Neural cell (in vitro differentiated cells): ENCODE measurements at regions not wholly inside any gene's neighbourhood (a gene's known extent, or its start where the extent isn't known, plus 50 kb on each side); places are given as distances from the start of the nearest gene placed in this dataset.

Source experiments
- H2AFZ ChIP-seq: fragments of 200-600, 300-800 bp; sonication (generic), shearing (Covaris generic); 2 replicates; pipeline ENCODE4 v1.6.0; 2014; ENCODE audit warnings: low read depth, mild to moderate bottlenecking, antibody characterized with exemption, low read length, moderate library complexity
- H3F3A ChIP-seq: fragments of 200-600 bp; shearing (Covaris generic); 2 replicates; pipeline ENCODE4 v1.6.1; 2016; ENCODE audit warnings: mild to moderate bottlenecking, moderate library complexity, mixed read lengths, antibody characterized with exemption, low read length; ENCODE audit not compliant: insufficient read depth, poor library complexity, severe bottlenecking
- H3K27ac ChIP-seq: fragments of 200-600, 300-800 bp; sonication (generic), shearing (Covaris generic); 2 replicates; pipeline ENCODE4 v1.5.1; 2014; ENCODE audit warnings: mild to moderate bottlenecking, low read length, moderate library complexity
- H3K27me3 ChIP-seq: fragments of 300-800, 200-600 bp; sonication (generic), shearing (Covaris generic); 2 replicates; pipeline ENCODE4 v1.6.0; 2014; ENCODE audit warnings: mild to moderate bottlenecking, low read depth, low read length, moderate library complexity; ENCODE audit not compliant: insufficient read depth
- H3K36me3 ChIP-seq: fragments of 300-800, 200-600 bp; sonication (generic), shearing (Covaris generic); 2 replicates; pipeline ENCODE4 v1.5.1; 2014; ENCODE audit warnings: mild to moderate bottlenecking, antibody characterized with exemption, low read length, moderate library complexity; ENCODE audit not compliant: insufficient read depth
- H3K4me2 ChIP-seq: fragments of 300-800, 200-600 bp; sonication (generic), shearing (Covaris generic); 2 replicates; pipeline ENCODE4 v1.6.0; 2014; ENCODE audit warnings: mild to moderate bottlenecking, low read length
- H3K4me3 ChIP-seq: fragments of 300-800, 200-600 bp; sonication (generic), shearing (Covaris generic); 2 replicates; pipeline ENCODE4 v1.5.1; 2014; ENCODE audit warnings: mild to moderate bottlenecking, low read length, moderate library complexity
- H3K79me2 ChIP-seq: fragments of 200-600 bp; shearing (Covaris generic); replicated peaks from 2 replicates; pipeline ENCODE4 v1.6.0; 2014; ENCODE audit warnings: mild to moderate bottlenecking, low read length, moderate library complexity; ENCODE audit not compliant: insufficient read depth
- H3K9ac ChIP-seq: fragments of 300-800, 200-600 bp; sonication (generic), shearing (Covaris generic); 2 replicates; pipeline ENCODE4 v1.6.1; 2016; ENCODE audit warnings: mild to moderate bottlenecking, low read length, mixed read lengths
- H3K9me2 ChIP-seq: fragments of 200-600 bp; shearing (Covaris generic); 2 replicates; pipeline ENCODE4 v1.6.1; 2016; ENCODE audit warnings: mild to moderate bottlenecking, low read length, mixed read lengths; ENCODE audit not compliant: insufficient read depth
- H3K9me3 ChIP-seq: fragments of 200-600, 300-800 bp; sonication (generic), shearing (Covaris generic); 2 replicates; pipeline ENCODE4 v1.6.1; 2016; ENCODE audit warnings: mild to moderate bottlenecking, mixed run types, low read length, moderate library complexity, mixed read lengths
- H4K20me1 ChIP-seq: fragments of 200-600 bp; shearing (Covaris generic); 2 replicates; pipeline ENCODE4 v1.6.1; 2016; ENCODE audit warnings: mild to moderate bottlenecking, mixed run types; ENCODE audit not compliant: insufficient read depth
- EP300 ChIP-seq: fragments of 450-650 bp; conservative IDR thresholded peaks from 2 replicates; pipeline ENCODE4 v1.6.1; 2014; ENCODE audit warnings: antibody characterized with exemption, mild to moderate bottlenecking, moderate library complexity; ENCODE audit not compliant: poor library complexity, severe bottlenecking
- EZH2 ChIP-seq: fragments of 200-600, 300-800 bp; shearing (Covaris generic), sonication (generic); IDR thresholded peaks from 2 replicates; pipeline ENCODE4 v1.6.1; 2014; ENCODE audit warnings: antibody characterized with exemption, low read length, borderline replicate concordance, mild to moderate bottlenecking; ENCODE audit not compliant: insufficient read depth, poor library complexity, severe bottlenecking
- MXI1 ChIP-seq: fragments of 450-650 bp; conservative IDR thresholded peaks from 2 replicates; pipeline ENCODE4 v1.6.1; 2014; ENCODE audit warnings: antibody characterized with exemption, mild to moderate bottlenecking; ENCODE audit not compliant: poor library complexity, severe bottlenecking
- POLR2AphosphoS5 ChIP-seq: IDR thresholded peaks from 2 replicates; pipeline ENCODE4 v1.6.1; 2012
- RAD21 ChIP-seq: fragments of 450-650 bp; conservative IDR thresholded peaks from 2 replicates; pipeline ENCODE4 v1.6.1; 2014; ENCODE audit warnings: antibody characterized with exemption, mild to moderate bottlenecking, moderate library complexity
- SMC3 ChIP-seq: fragments of 450-650 bp; conservative IDR thresholded peaks from 2 replicates; pipeline ENCODE4 v1.6.1; 2014; ENCODE audit warnings: antibody characterized with exemption, mild to moderate bottlenecking, moderate library complexity; ENCODE audit not compliant: poor library complexity
- TAF1 ChIP-seq: IDR thresholded peaks from 2 replicates; pipeline ENCODE4 v1.6.1; 2012; ENCODE audit warnings: low read depth
- TF ChIP-seq, protein P1 (sequence below): fragments of 450-650 bp; IDR thresholded peaks from 2 replicates; pipeline ENCODE4 v1.5.1; 2014; ENCODE audit warnings: antibody characterized with exemption, mild to moderate bottlenecking, moderate library complexity; ENCODE audit not compliant: poor library complexity, severe bottlenecking
- TF ChIP-seq, protein P2 (sequence below): IDR thresholded peaks from 2 replicates; pipeline ENCODE4 v1.6.1; 2012; ENCODE audit warnings: borderline replicate concordance

DNA sequence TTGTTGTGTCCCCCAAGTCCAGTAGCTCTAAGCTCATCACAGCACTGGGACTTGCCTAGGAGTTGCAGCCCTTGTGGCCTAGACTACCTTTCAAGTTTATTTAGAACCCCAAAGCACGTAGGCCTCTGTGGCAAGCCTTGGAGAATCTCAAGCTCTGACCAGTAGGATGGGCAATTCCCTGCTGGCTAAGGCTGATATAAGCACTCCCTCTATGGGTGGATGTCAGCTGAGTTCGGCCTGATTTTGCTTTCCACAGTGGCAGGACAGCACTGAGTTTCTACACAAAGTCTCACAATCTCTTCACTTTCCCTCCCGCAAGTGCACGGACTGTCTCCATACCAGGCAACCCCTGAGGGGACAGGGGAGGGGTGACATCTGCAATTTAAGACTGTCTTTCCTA is 886.4 kb upstream of the LRRN3 start:
- Histone ChIP-seq H3K9me3 (no peaks in the 10 kb centered on the region), H3K4me3 (no peak overlapping the region), H3K27me3 (no peaks in the 10 kb centered on the region), H4K20me1 (no peaks in the 10 kb centered on the region), H3K9ac (no peak overlapping the region), H3K9me2 (no peaks in the 10 kb centered on the region), H3K27ac (no peak overlapping the region), H3K79me2 (no peaks in the 10 kb centered on the region), H3K36me3 (no peaks in the 10 kb centered on the region), H3K4me2 (no peak overlapping the region), H2AFZ (no peak overlapping the region), H3F3A (no peaks in the 10 kb centered on the region)
- TF ChIP-seq MXI1 (no peak), EZH2 (no peak), TAF1 (no peak), EP300 (no peak)

DNA sequence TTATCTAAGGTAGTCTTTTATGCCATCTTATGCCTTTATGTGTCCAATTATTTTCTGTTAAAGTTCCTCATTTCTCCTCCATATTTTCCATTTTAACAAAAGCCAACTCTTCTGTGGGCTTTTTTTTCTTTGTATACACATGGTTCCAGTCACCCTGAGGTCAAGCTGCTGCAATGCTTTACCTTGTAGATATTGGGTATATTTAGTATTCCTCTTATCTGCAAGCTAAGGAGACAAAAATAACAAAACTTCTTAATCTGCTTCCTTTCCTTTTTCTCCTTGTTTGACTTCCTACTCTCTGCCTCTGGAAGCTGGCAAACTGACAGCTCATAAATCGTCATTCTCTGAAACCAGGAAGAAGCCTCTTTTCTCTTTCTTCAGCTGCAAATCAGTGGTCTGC is 885.0 kb upstream of the LRRN3 start:
- Histone ChIP-seq H3K9me2 (no peaks in the 10 kb centered on the region), H3K9ac (no peak overlapping the region), H3K36me3 (no peaks in the 10 kb centered on the region), H3K27ac (no peak overlapping the region), H2AFZ (no peak overlapping the region), H3K79me2 (no peaks in the 10 kb centered on the region), H3K27me3 (no peaks in the 10 kb centered on the region), H3K4me2 (no peak overlapping the region), H3F3A (no peaks in the 10 kb centered on the region), H3K4me3 (no peak overlapping the region), H4K20me1 (no peaks in the 10 kb centered on the region), H3K9me3 (no peaks in the 10 kb centered on the region)
- no peak for TF ChIP-seq SMC3
- TF ChIP-seq, protein P1, sequence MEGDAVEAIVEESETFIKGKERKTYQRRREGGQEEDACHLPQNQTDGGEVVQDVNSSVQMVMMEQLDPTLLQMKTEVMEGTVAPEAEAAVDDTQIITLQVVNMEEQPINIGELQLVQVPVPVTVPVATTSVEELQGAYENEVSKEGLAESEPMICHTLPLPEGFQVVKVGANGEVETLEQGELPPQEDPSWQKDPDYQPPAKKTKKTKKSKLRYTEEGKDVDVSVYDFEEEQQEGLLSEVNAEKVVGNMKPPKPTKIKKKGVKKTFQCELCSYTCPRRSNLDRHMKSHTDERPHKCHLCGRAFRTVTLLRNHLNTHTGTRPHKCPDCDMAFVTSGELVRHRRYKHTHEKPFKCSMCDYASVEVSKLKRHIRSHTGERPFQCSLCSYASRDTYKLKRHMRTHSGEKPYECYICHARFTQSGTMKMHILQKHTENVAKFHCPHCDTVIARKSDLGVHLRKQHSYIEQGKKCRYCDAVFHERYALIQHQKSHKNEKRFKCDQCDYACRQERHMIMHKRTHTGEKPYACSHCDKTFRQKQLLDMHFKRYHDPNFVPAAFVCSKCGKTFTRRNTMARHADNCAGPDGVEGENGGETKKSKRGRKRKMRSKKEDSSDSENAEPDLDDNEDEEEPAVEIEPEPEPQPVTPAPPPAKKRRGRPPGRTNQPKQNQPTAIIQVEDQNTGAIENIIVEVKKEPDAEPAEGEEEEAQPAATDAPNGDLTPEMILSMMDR = no peak
- TF ChIP-seq EP300 = no peak
- TF ChIP-seq POLR2AphosphoS5 = no peak
- no peak for TF ChIP-seq EZH2
- no peak for TF ChIP-seq TAF1
- TF ChIP-seq RAD21 = no peak
- TF ChIP-seq, protein P2, sequence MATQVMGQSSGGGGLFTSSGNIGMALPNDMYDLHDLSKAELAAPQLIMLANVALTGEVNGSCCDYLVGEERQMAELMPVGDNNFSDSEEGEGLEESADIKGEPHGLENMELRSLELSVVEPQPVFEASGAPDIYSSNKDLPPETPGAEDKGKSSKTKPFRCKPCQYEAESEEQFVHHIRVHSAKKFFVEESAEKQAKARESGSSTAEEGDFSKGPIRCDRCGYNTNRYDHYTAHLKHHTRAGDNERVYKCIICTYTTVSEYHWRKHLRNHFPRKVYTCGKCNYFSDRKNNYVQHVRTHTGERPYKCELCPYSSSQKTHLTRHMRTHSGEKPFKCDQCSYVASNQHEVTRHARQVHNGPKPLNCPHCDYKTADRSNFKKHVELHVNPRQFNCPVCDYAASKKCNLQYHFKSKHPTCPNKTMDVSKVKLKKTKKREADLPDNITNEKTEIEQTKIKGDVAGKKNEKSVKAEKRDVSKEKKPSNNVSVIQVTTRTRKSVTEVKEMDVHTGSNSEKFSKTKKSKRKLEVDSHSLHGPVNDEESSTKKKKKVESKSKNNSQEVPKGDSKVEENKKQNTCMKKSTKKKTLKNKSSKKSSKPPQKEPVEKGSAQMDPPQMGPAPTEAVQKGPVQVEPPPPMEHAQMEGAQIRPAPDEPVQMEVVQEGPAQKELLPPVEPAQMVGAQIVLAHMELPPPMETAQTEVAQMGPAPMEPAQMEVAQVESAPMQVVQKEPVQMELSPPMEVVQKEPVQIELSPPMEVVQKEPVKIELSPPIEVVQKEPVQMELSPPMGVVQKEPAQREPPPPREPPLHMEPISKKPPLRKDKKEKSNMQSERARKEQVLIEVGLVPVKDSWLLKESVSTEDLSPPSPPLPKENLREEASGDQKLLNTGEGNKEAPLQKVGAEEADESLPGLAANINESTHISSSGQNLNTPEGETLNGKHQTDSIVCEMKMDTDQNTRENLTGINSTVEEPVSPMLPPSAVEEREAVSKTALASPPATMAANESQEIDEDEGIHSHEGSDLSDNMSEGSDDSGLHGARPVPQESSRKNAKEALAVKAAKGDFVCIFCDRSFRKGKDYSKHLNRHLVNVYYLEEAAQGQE = no peak
- TF ChIP-seq MXI1 = no peak

DNA sequence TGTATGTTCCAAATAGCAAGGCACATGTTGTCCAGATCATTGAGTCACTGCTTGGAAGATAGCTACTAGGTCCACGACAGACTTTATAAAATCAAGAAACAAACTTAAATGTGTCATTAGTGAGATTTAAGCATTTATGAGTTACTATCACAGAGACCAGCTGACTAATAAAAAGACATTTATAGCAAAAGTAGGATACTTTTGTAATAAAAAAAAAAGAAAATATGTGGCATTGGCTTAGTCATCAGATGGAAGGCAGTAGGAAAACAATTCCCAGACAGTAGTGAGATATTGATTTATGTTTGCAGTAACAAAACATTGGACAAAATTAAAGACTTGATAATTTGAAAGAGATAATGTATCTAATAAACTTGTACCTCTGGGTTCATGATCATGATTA is 881.0 kb upstream of the LRRN3 start:
- Histone ChIP-seq H3K4me2 (no peak overlapping the region), H3K9me3 (no peaks in the 10 kb centered on the region), H3K79me2 (no peaks in the 10 kb centered on the region), H2AFZ (no peak overlapping the region), H3F3A (no peaks in the 10 kb centered on the region), H3K27me3 (no peaks in the 10 kb centered on the region), H3K9me2 (no peaks in the 10 kb centered on the region), H3K9ac (no peak overlapping the region), H3K27ac (no peak overlapping the region), H3K36me3 (no peaks in the 10 kb centered on the region), H4K20me1 (no peaks in the 10 kb centered on the region), H3K4me3 (no peak overlapping the region)
- TF ChIP-seq EP300 = no peak
- TF ChIP-seq POLR2AphosphoS5 = no peak
